Epithelial cell of proximal tubule (primary cell): ENCODE measurements at regions not wholly inside any gene's neighbourhood (a gene's known extent, or its start where the extent isn't known, plus 50 kb on each side); places are given as distances from the start of the nearest gene placed in this dataset.
"Not testable (repeated sequence)": the region's sequence is repeated elsewhere in the genome, so short reads cannot be mapped to it uniquely, and the experiment has no call there.

Experiments
- DNase-seq: peaks from one replicate; pipeline ENCODE4 v3.0.0-alpha.2; 2011; ENCODE audit warnings: low read depth
- H3K4me3 ChIP-seq: 2 replicates; pipeline ENCODE4 v1.5.1; 2011; ENCODE audit warnings: low read depth, mild to moderate bottlenecking, low read length
- TF ChIP-seq, protein P1 (sequence below): conservative IDR thresholded peaks from 2 replicates; pipeline ENCODE4 v1.5.1; 2012; ENCODE audit warnings: low read depth, mild to moderate bottlenecking, low read length

DNA sequence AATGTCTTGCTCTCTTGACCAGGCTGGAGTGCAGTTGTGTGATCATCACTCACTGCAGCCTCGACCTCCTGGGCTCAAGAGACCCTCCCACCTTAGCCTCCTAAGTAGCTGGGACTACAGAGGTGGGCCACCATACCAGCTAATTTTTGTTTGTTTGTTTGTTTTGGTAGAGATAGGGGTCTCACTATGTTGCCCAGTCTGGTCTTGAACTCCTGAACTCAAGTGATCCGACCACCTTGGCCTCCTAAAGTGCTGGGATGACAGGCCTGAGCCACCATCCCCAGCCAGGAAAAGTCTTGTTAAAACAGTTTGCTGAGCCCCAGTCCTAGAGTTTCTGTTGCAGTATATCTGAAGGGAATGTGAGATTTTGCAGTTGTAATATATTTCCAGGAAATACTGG is 83.9 kb downstream of the SKIDA1 start:
- no peak for DNase-seq
- TF ChIP-seq, protein P1, sequence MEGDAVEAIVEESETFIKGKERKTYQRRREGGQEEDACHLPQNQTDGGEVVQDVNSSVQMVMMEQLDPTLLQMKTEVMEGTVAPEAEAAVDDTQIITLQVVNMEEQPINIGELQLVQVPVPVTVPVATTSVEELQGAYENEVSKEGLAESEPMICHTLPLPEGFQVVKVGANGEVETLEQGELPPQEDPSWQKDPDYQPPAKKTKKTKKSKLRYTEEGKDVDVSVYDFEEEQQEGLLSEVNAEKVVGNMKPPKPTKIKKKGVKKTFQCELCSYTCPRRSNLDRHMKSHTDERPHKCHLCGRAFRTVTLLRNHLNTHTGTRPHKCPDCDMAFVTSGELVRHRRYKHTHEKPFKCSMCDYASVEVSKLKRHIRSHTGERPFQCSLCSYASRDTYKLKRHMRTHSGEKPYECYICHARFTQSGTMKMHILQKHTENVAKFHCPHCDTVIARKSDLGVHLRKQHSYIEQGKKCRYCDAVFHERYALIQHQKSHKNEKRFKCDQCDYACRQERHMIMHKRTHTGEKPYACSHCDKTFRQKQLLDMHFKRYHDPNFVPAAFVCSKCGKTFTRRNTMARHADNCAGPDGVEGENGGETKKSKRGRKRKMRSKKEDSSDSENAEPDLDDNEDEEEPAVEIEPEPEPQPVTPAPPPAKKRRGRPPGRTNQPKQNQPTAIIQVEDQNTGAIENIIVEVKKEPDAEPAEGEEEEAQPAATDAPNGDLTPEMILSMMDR, result no peak
- no peak overlapping the region for H3K4me3 ChIP-seq

DNA sequence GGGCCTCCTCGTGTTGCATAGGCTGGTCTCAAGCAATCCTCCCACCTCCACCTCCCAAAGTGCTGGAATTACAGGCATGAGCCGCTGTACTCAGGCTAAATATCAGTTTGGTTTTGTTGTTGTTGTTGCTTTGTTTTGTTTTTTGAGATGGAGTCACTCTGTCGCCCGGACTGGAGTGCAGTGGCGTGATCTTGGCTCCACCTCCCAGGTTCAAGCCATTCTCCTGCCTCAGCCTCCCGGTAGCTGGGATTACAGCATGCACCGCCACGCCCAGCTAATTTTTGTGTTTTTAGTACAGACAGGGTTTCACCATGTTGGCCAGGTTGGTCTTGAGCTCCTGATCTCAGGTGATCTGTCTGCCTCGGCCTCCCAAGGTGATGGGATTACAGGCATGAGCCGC is 86.6 kb downstream of the SKIDA1 start:
- not testable (repeated sequence) for DNase-seq, H3K4me3 ChIP-seq

DNA sequence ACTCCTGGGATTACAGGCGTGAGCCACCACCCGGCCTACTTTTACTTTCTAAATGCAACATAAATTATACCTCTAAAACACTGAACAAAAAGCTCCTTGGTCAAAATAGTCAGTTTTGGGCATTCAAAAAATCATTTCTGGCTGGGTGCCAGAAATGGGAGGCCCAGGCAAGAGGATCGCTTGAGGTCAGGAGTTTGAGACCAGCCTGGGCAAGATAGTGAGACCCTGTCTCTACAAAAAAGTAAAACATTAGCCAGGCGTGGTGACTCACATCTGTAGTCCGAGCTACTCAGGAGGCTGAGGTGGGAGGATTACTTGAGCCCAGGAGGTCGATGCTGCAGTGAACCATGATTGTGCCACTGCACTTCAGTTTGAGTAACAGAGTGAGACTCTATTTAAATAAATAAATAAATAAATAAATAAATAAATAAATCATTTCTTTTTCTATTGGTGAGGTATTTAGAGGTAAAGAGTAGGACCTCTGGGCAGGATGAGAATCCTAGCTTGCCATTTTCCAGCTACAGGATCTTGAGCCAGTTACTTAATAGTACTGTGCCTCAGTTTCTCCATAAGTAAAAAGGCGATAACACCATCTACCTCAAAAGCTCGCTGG is 87.6 kb downstream of the SKIDA1 start:
- DNase-seq, result no peak
- TF ChIP-seq, protein P1, result no peak
- H3K4me3 ChIP-seq, result no peak overlapping the region

DNA sequence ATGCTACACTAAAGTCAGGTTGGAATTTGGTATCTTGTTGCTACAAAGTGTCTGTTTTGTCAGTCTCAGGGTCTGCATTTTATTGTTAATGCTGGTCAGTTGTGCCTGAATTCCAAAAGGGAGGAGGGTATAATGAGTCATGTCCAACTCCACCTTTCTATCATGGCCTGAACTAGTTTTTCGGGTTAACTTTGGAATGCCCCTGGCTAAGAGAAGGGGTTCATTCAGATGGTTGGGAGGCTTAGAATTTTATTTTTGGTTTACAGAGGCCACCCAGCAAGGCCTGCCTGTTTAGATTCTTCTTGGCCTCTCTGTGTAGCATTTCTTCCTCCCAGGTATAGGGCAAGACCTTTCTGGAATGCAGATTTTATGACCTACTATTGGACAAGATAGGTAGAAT is 93.2 kb downstream of the SKIDA1 start:
- no peak overlapping the region for H3K4me3 ChIP-seq
- TF ChIP-seq, protein P1, result no peak
- DNase-seq, result no peak

DNA sequence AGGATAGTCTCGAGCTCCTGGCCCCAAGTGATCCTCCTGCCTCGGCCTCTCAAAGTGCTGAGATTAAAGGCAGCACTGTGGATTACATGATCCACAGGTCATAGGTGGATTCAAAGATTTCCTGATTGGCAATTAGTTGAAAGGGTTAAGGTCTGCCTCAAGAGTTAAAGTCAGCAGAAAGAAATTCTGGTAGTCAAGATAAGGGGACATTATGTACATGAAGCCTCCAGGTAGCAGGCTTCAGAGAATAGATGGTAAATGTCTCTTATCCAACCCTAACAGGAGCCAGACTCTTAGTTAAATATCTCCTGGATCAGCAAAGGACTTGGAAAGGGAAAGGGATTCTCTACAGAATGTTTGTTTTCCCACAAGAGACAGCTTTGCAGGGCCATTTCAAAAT is 93.7 kb downstream of the SKIDA1 start:
- TF ChIP-seq, protein P1, result no peak

DNA sequence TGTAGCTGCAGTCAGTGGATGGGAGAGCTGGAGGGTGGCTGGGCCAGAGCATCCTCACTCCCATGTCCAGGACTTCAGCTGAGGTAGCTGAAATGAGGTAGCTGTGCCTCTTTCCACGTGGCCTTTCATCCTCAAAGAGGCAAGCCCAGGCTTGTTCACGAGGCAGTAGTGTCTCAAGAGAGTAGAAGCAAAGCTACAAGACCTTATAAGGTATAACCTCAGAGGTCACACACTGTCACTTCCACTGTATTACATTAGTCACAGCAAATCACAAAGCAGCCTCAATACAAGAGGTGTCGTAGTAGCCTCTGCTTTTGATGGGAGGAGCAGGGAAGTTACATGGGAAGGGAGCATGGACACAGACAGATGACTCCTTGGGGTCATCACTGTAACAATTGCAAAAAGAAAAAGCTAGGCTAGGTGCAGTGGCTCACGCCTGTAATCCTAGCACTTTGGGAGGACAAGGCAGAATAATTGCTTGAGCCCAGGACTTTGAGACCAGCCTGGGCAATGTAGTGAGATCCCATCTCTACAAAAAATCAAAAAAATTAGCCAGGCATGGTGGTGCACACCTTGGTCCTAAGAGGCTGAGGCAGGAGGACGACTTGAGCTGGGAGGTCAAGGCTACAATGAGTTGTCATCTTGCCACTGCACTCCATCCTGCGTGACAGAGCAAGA is 97.5 kb downstream of the SKIDA1 start:
- TF ChIP-seq, protein P1, result no peak
- H3K4me3 ChIP-seq, result no peak overlapping the region
- no peak for DNase-seq

More for the DNA sequence above, 93.7 kb downstream of the SKIDA1 start:
- H3K4me3 ChIP-seq, result no peak overlapping the region
- no peak for DNase-seq

DNA sequence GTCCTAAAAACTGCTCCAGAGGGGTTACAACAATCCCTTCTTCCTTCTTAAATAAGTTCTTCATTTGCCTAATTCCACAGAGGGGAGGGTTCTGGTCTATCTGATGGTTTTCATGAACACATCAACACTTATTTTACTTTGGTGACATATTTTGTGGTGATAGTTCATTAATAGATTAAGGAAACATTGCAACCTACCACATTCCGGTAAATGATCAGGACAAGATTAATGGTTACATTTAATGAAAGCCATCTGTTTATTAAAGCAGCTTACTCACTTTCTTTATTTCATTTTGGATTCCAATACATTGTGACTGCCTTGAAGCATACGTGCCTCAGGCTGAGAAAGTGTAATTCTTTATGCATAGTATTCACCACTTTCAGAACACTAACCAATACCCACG is 101.0 kb downstream of the SKIDA1 start:
- no peak for DNase-seq
- TF ChIP-seq, protein P1, result no peak
- no peak overlapping the region for H3K4me3 ChIP-seq
